PFSK-1 (cell line): ENCODE measurements at regions not wholly inside any gene's neighbourhood (a gene's known extent, or its start where the extent isn't known, plus 50 kb on each side); places are given as distances from the start of the nearest gene placed in this dataset.

ENCODE experiments used
- FOXP2 ChIP-seq: optimal IDR thresholded peaks from 2 replicates; pipeline ENCODE3; 2011; ENCODE audit warnings: borderline replicate concordance, control low read depth, inconsistent platforms; ENCODE audit not compliant: insufficient read depth; ENCODE audit errors: extremely low read length, extremely low read depth
- POLR2AphosphoS5 ChIP-seq: IDR thresholded peaks from 2 replicates; pipeline ENCODE4 v1.6.1; 2012; ENCODE audit warnings: low read depth, mild to moderate bottlenecking, control low read depth, low read length, moderate library complexity
- SIN3A ChIP-seq: IDR thresholded peaks from 2 replicates; pipeline ENCODE4 v1.6.1; 2012; ENCODE audit warnings: mild to moderate bottlenecking, low read length, moderate library complexity, borderline replicate concordance; ENCODE audit not compliant: insufficient read depth
- TAF1 ChIP-seq: IDR thresholded peaks from 2 replicates; pipeline ENCODE4 v1.6.1; 2012; ENCODE audit warnings: low read length, control low read depth, borderline replicate concordance; ENCODE audit not compliant: insufficient read depth
- TF ChIP-seq, protein P1 (sequence below), 2 experiments: IDR thresholded peaks; 2 replicates each; pipeline versions ENCODE4 v1.6.1 to v1.8.0; 2011 to 2012; ENCODE audit warnings: low read depth in 2 of 2, low read length in 2 of 2, control low read depth in 1 of 2, inconsistent platforms in 1 of 2, mild to moderate bottlenecking in 1 of 2, moderate library complexity in 1 of 2; ENCODE audit not compliant: insufficient read depth in 1 of 2

DNA sequence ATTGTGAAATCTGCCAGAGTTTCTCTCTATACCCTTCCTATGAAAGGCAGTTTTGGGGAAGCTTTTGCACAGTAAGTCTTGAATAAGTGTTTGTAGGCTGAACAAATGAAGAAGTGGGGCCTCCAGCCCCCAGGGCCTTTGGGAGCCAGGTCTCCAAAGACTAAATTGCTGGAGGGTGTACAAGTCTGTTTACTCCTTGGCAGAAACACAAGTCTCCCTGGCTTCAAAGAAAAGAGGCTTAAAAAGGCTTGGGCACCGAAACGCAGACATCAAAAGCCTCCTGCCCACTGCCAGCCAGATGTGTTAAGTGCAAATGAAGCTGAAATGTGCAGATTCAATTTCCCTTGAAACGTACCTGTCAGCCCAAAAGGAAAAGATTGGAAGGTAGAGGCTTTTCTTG is 146.3 kb downstream of the TMEM132E start:
- TF ChIP-seq TAF1 (no peak), FOXP2 (no peak), SIN3A (no peak), POLR2AphosphoS5 (no peak)
- TF ChIP-seq, protein P1, sequence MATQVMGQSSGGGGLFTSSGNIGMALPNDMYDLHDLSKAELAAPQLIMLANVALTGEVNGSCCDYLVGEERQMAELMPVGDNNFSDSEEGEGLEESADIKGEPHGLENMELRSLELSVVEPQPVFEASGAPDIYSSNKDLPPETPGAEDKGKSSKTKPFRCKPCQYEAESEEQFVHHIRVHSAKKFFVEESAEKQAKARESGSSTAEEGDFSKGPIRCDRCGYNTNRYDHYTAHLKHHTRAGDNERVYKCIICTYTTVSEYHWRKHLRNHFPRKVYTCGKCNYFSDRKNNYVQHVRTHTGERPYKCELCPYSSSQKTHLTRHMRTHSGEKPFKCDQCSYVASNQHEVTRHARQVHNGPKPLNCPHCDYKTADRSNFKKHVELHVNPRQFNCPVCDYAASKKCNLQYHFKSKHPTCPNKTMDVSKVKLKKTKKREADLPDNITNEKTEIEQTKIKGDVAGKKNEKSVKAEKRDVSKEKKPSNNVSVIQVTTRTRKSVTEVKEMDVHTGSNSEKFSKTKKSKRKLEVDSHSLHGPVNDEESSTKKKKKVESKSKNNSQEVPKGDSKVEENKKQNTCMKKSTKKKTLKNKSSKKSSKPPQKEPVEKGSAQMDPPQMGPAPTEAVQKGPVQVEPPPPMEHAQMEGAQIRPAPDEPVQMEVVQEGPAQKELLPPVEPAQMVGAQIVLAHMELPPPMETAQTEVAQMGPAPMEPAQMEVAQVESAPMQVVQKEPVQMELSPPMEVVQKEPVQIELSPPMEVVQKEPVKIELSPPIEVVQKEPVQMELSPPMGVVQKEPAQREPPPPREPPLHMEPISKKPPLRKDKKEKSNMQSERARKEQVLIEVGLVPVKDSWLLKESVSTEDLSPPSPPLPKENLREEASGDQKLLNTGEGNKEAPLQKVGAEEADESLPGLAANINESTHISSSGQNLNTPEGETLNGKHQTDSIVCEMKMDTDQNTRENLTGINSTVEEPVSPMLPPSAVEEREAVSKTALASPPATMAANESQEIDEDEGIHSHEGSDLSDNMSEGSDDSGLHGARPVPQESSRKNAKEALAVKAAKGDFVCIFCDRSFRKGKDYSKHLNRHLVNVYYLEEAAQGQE (IDR thresholded peaks at IDR 0.05; ENCODE audit: insufficient read depth in 1 of 2, low read depth in 2 of 2, low read length in 2 of 2) = no peak

DNA sequence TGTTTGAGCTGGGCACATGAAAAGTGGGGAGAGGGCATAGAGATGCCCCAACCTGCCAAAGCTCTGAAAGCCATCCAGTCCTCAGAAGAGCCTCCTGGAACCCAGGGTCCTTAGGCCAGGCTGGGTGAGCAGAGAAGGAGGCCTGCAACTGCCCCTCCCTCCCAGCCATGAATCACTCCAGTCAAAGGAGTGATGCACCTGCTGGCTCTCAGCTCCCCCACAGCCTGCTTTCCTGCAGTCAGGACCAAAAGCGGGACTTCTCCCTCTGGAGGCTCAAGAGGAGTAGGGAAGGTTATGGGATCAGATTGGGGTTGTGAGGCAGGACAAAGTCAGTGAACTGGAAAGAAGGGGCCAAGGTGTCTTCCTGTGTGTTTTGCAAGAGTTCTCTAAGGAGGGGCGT is 145.6 kb downstream of the TMEM132E start:
- TF ChIP-seq, protein P1 (IDR thresholded peaks at IDR 0.05; ENCODE audit: insufficient read depth in 1 of 2, low read depth in 2 of 2, low read length in 2 of 2) = no peak

DNA sequence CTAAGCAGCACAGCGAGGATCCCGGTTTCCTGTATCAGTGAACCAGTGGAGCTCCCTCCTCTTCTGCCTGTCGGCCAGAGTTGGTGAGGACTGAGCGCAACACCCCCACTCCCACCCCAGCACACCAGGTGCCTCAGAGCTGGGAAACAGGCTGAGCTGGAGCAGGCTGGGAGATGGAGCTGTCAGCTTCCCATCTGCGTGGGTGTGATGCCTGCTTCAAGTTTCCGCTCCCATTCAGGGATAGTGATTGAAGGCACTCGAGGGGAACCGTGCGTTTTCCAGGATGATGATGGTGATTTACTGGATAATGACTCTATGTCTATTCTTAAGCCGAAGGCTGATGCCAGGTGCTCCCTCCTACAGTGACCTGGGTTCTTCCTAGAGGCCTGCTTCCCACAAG is 144.5 kb downstream of the TMEM132E start:
- TF ChIP-seq POLR2AphosphoS5 (no peak), FOXP2 (peak; percentile 95)
- TF ChIP-seq, protein P1 (IDR thresholded peaks at IDR 0.05; ENCODE audit: insufficient read depth in 1 of 2, low read depth in 2 of 2, low read length in 2 of 2) = 0 out of 4 replicates have a peak, but pooled peaks of 1 of the 2 experiments have one; percentile 48

DNA sequence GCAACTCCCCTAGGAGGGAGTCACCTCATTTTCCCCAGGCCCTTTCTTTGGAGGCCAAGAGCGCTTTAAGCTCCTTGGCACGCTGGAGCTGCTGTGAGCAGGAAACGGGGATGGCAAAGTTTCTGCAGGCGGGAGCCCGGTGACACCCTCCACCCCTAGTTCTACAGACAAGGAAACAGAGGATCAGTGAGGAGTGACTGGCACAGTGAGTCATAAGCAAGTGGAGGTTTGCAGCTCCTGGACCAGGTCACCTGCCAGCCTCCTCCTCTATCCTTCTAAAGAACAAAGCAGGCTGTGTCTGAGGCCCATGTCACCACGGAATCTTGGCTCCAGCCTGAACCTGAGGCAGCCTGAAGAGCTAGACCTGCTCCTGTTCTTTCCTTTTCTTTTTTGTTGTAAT is 141.9 kb downstream of the TMEM132E start:
- TF ChIP-seq SIN3A (no peak), TAF1 (no peak), POLR2AphosphoS5 (no peak), FOXP2 (no peak)
- TF ChIP-seq, protein P1 (IDR thresholded peaks at IDR 0.05; ENCODE audit: insufficient read depth in 1 of 2, low read depth in 2 of 2, low read length in 2 of 2) = no peak

DNA sequence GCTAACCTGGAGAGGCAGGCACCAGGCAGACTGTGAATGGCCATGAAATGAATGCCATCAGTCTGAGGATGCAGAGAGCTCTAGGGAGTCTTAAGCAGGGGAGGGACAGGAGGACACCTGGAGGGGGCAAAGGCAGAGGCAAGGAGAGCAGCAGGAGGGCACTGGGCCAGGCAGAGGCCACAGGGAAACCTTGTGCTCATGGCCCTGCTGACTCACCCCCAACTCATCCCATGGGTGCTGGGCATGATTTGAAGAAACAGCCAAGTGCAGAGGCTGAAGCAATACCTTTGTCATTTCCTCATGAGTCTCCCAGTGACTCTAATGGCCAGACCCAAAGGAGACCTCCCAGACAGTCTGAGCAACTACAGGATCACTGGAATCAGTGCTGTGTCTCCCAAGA is 141.4 kb downstream of the TMEM132E start:
- TF ChIP-seq TAF1 = no peak
- TF ChIP-seq POLR2AphosphoS5 = no peak
- TF ChIP-seq, protein P1 (IDR thresholded peaks at IDR 0.05; ENCODE audit: insufficient read depth in 1 of 2, low read depth in 2 of 2, low read length in 2 of 2) = no peak
- TF ChIP-seq FOXP2 = no peak
- TF ChIP-seq SIN3A = no peak
